CD8-positive, alpha-beta memory T cell (primary cell): ENCODE measurements at regions not wholly inside any gene's neighbourhood (a gene's known extent, or its start where the extent isn't known, plus 50 kb on each side); places are given as distances from the start of the nearest gene placed in this dataset.
A peak's percentile ranks its signal among the peaks of the same experiment; 100 is the strongest.

Experiments used
- CTCF ChIA-PET: fragments of 350-600 bp; sonication (Branson Sonifier 250); formaldehyde crosslinking; loops from one replicate; lab custom pipeline; 2021; ENCODE audit warnings: antibody characterized with exemption; lab: Charles Lee
- POLR2A ChIA-PET: fragments of 350-600 bp; sonication (Branson Sonifier 250); formaldehyde crosslinking; loops from one replicate; lab custom pipeline; 2021; ENCODE audit warnings: antibody characterized with exemption; lab: Charles Lee
- DNase-seq, 5 donors: peaks; one replicate each; pipeline versions ENCODE4 v3.0.0 to v3.0.0-alpha.2; 2020 to 2022; ENCODE audit warnings: mixed read lengths in 1 of 5
- H3K27ac ChIP-seq: one replicate; pipeline ENCODE4 v1.7.0; 2013; ENCODE audit warnings: low read depth, mild to moderate bottlenecking, low read length, moderate library complexity
- H3K27me3 ChIP-seq: 2 replicates; pipeline ENCODE4 v1.7.0; 2013; ENCODE audit warnings: low read length, mild to moderate bottlenecking; ENCODE audit not compliant: insufficient read depth, poor library complexity, severe bottlenecking
- H3K36me3 ChIP-seq: 2 replicates; pipeline ENCODE4 v1.7.0; 2013; ENCODE audit warnings: mild to moderate bottlenecking, low read length, moderate library complexity; ENCODE audit not compliant: insufficient read depth
- H3K4me1 ChIP-seq: 2 replicates; pipeline ENCODE4 v1.7.0; 2013; ENCODE audit warnings: mild to moderate bottlenecking, low read length, moderate library complexity; ENCODE audit not compliant: insufficient read depth
- H3K4me3 ChIP-seq: 2 replicates; pipeline ENCODE4 v1.7.0; 2013; ENCODE audit warnings: mild to moderate bottlenecking, low read length
- H3K9me3 ChIP-seq: 2 replicates; pipeline ENCODE4 v1.7.0; 2013; ENCODE audit warnings: mild to moderate bottlenecking, low read length
- H3K27ac Mint-ChIP-seq, 8 donors: one replicate each; pipeline ENCODE4 v1.8.0; 2020 to 2021; ENCODE audit warnings: mixed read lengths in 8 of 8, mild to moderate bottlenecking in 6 of 8, inconsistent platforms in 3 of 8, moderate library complexity in 3 of 8
- H3K27me3 Mint-ChIP-seq, 2 donors: one replicate each; pipeline ENCODE4 v1.8.0; 2020 to 2021; ENCODE audit warnings: mixed read lengths in 2 of 2, mild to moderate bottlenecking in 1 of 2, moderate library complexity in 1 of 2
- H3K36me3 Mint-ChIP-seq, 3 donors: one replicate each; pipeline ENCODE4 v1.8.0; 2020 to 2021; ENCODE audit warnings: mixed read lengths in 3 of 3, inconsistent platforms in 1 of 3, mild to moderate bottlenecking in 1 of 3
- H3K4me1 Mint-ChIP-seq, 3 donors: one replicate each; pipeline ENCODE4 v1.8.0; 2020 to 2021; ENCODE audit warnings: mixed read lengths in 3 of 3, inconsistent platforms in 1 of 3, mild to moderate bottlenecking in 1 of 3
- H3K4me3 Mint-ChIP-seq, 7 donors: one replicate each; pipeline ENCODE4 v1.8.0; 2020 to 2021; ENCODE audit warnings: mixed read lengths in 7 of 7, mild to moderate bottlenecking in 6 of 7, moderate library complexity in 4 of 7, inconsistent platforms in 2 of 7
- H3K9me3 Mint-ChIP-seq, 5 donors: one replicate each; pipeline ENCODE4 v1.8.0; 2020 to 2022; ENCODE audit warnings: mixed read lengths in 5 of 5, mild to moderate bottlenecking in 3 of 5, moderate library complexity in 2 of 5, inconsistent platforms in 1 of 5

- H3K4me1 ChIP-seq: peaks cover 5% of the 10 kb centered on the region
Measured at GRCh38 chr12:89020121-89020480, 332.2 kb downstream of the DUSP6 start.

GRCh38 chr12:89019439-89020120 lies 332.7 kb downstream of the DUSP6 start:
- DNase-seq: peak; percentile 46 to 75 (median 60)
- Mint-ChIP-seq H3K27ac (no peak overlapping the region), H3K9me3 (no peaks in the 10 kb centered on the region), H3K4me3 (no peak overlapping the region), H3K27me3 (peaks cover 8 to 15% of the 10 kb centered on the region in 2 donors), H3K36me3 (no peaks in the 10 kb centered on the region), H3K4me1 (peaks cover 2 to 4% (median 3%) of the 10 kb centered on the region in 3 donors)
- Histone ChIP-seq H3K27ac (no peak overlapping the region), H3K36me3 (no peaks in the 10 kb centered on the region), H3K4me1 (peaks cover 5% of the 10 kb centered on the region), H3K4me3 (no peak overlapping the region), H3K27me3 (no peaks in the 10 kb centered on the region), H3K9me3 (no peaks in the 10 kb centered on the region)
- CTCF ChIA-PET: interaction anchor here (0.6 to 4.9 kb wide), 24 partner anchors 8 to 580 kb away, joined by 3 to 44 read pairs (median 4); partner anchors contain the start of gene GALNT4
- POLR2A ChIA-PET: no interaction called here

More at GRCh38 chr12:89020121-89020480, 332.2 kb downstream of the DUSP6 start:
- Mint-ChIP-seq H3K27ac (no peak overlapping the region), H3K36me3 (no peaks in the 10 kb centered on the region), H3K9me3 (no peaks in the 10 kb centered on the region), H3K4me3 (no peak overlapping the region), H3K4me1 (peaks cover 2 to 4% (median 3%) of the 10 kb centered on the region in 3 donors), H3K27me3 (peaks cover 8 to 16% of the 10 kb centered on the region in 2 donors)
- Histone ChIP-seq H3K9me3 (no peaks in the 10 kb centered on the region), H3K27ac (no peak overlapping the region), H3K27me3 (no peaks in the 10 kb centered on the region), H3K4me3 (no peak overlapping the region), H3K36me3 (no peaks in the 10 kb centered on the region)
- ChIA-PET CTCF (interaction anchor here (0.9 to 4.9 kb wide), 12 partner anchors 7 to 508 kb away, joined by 3 to 44 read pairs (median 4); partner anchors contain the start of gene GALNT4), POLR2A (no interaction called here)
- no peak for DNase-seq

GRCh38 chr12:89016970-89017778 lies 335.1 kb downstream of the DUSP6 start:
- no peak overlapping the region for H3K27ac Mint-ChIP-seq

GRCh38 chr12:89015419-89015818 lies 336.9 kb downstream of the DUSP6 start:
- no peak for DNase-seq
- Mint-ChIP-seq H3K4me3 (no peak overlapping the region), H3K27ac (no peak overlapping the region), H3K4me1 (peaks cover 2 to 4% (median 3%) of the 10 kb centered on the region in 3 donors), H3K27me3 (peaks cover 8 to 23% of the 10 kb centered on the region in 2 donors), H3K36me3 (no peaks in the 10 kb centered on the region), H3K9me3 (no peaks in the 10 kb centered on the region)
- H3K9me3 ChIP-seq: no peaks in the 10 kb centered on the region
- ChIA-PET CTCF (interaction anchor here (0.7 kb wide), 1 partner anchor 1035 kb away, joined by 3 read pairs; no protein-coding TSS in a partner anchor), POLR2A (no interaction called here)
- no peaks in the 10 kb centered on the region for H3K36me3 ChIP-seq
- no peak overlapping the region for H3K27ac ChIP-seq
- H3K4me3 ChIP-seq: no peak overlapping the region
- peaks cover 5% of the 10 kb centered on the region for H3K4me1 ChIP-seq
- no peaks in the 10 kb centered on the region for H3K27me3 ChIP-seq

More at GRCh38 chr12:89016970-89017778, 335.1 kb downstream of the DUSP6 start:
- H3K4me1 Mint-ChIP-seq: peaks cover 2 to 4% (median 3%) of the 10 kb centered on the region in 3 donors
- no peaks in the 10 kb centered on the region for H3K9me3 ChIP-seq
- H3K27ac ChIP-seq: no peak overlapping the region
- peaks cover 8 to 20% of the 10 kb centered on the region in 2 donors for H3K27me3 Mint-ChIP-seq
- no peaks in the 10 kb centered on the region for H3K36me3 ChIP-seq
- H3K27me3 ChIP-seq: no peaks in the 10 kb centered on the region
- no peak overlapping the region for H3K4me3 Mint-ChIP-seq
- CTCF ChIA-PET: interaction anchor here (0.9 to 4.9 kb wide), 17 partner anchors 9 to 513 kb away, joined by 3 to 44 read pairs (median 6); partner anchors contain the start of genes DUSP6 and GALNT4
- H3K36me3 Mint-ChIP-seq: no peaks in the 10 kb centered on the region
- peak in 3 of 5 donors; percentile 39 to 45 (median 42) for DNase-seq
- H3K9me3 Mint-ChIP-seq: no peaks in the 10 kb centered on the region
- peaks cover 5% of the 10 kb centered on the region for H3K4me1 ChIP-seq
- H3K4me3 ChIP-seq: no peak overlapping the region
- POLR2A ChIA-PET: no interaction called here

- Mint-ChIP-seq H3K36me3 (no peaks in the 10 kb centered on the region), H3K27ac (no peak overlapping the region)
Measured at GRCh38 chr12:88998421-88998820, 353.9 kb downstream of the DUSP6 start.

GRCh38 chr12:88996200-88996788 lies 356.0 kb downstream of the DUSP6 start:
- Mint-ChIP-seq H3K4me1 (no peaks in the 10 kb centered on the region), H3K27me3 (peaks cover 0 to 28% of the 10 kb centered on the region in 2 donors), H3K4me3 (no peak overlapping the region), H3K9me3 (no peaks in the 10 kb centered on the region), H3K27ac (no peak overlapping the region), H3K36me3 (no peaks in the 10 kb centered on the region)
- no peaks in the 10 kb centered on the region for H3K4me1 ChIP-seq
- no peak overlapping the region for H3K27ac ChIP-seq
- H3K27me3 ChIP-seq: no peaks in the 10 kb centered on the region
- POLR2A ChIA-PET: no interaction called here
- DNase-seq: no peak
- H3K36me3 ChIP-seq: no peaks in the 10 kb centered on the region
- no peak overlapping the region for H3K4me3 ChIP-seq
- CTCF ChIA-PET: no interaction called here
- H3K9me3 ChIP-seq: no peaks in the 10 kb centered on the region

More at GRCh38 chr12:88998421-88998820, 353.9 kb downstream of the DUSP6 start:
- no peak overlapping the region for H3K4me3 ChIP-seq
- Mint-ChIP-seq H3K4me1 (no peaks in the 10 kb centered on the region), H3K9me3 (no peaks in the 10 kb centered on the region), H3K4me3 (no peak overlapping the region), H3K27me3 (peaks cover 3 to 24% of the 10 kb centered on the region in 2 donors)
- no peak overlapping the region for H3K27ac ChIP-seq
- ChIA-PET POLR2A (no interaction called here), CTCF (no interaction called here)
- H3K36me3 ChIP-seq: no peaks in the 10 kb centered on the region
- no peaks in the 10 kb centered on the region for H3K4me1 ChIP-seq
- no peaks in the 10 kb centered on the region for H3K27me3 ChIP-seq
- DNase-seq: no peak
- no peaks in the 10 kb centered on the region for H3K9me3 ChIP-seq

GRCh38 chr12:88994971-88995370 lies 357.3 kb downstream of the DUSP6 start:
- no peaks in the 10 kb centered on the region for H3K9me3 ChIP-seq
- Mint-ChIP-seq H3K27ac (no peak overlapping the region), H3K27me3 (peaks cover 6 to 37% of the 10 kb centered on the region in 2 donors), H3K9me3 (no peaks in the 10 kb centered on the region), H3K36me3 (no peaks in the 10 kb centered on the region), H3K4me3 (no peak overlapping the region), H3K4me1 (no peaks in the 10 kb centered on the region)
- H3K27me3 ChIP-seq: no peaks in the 10 kb centered on the region
- CTCF ChIA-PET: no interaction called here
- POLR2A ChIA-PET: no interaction called here
- H3K4me1 ChIP-seq: no peaks in the 10 kb centered on the region
- no peaks in the 10 kb centered on the region for H3K36me3 ChIP-seq
- no peak for DNase-seq
- no peak overlapping the region for H3K4me3 ChIP-seq
- no peak overlapping the region for H3K27ac ChIP-seq
